ENCODE measurements at regions not wholly inside any gene's neighbourhood (a gene's known extent, or its start where the extent isn't known, plus 50 kb on each side); places are given as distances from the start of the nearest gene placed in this dataset.
A peak's percentile ranks its signal among the peaks of the same experiment; 100 is the strongest.

DNA sequence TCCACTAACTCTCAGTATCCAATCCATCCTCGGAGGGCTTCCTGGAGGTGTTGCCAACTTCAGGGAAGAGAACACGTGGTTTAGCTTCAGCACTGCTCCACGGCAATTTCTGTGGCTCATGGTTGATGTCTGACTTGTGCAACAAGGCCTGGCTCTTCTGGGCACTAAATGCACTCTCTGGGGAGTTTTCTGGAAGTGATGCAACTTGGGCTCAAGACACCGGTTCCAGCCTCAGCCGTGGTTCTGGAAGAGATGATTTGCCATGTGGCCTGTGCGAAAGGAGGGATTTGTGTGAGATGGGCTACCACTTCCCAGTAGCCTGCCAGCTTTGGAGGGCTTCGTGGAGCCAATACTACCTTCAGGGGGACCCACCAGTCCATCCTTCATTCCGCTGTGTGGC is 118.6 kb upstream of the RTL1 start:
- H3K4me1 ChIP-seq: no peaks in the 10 kb centered on the region
- no peak overlapping the region for H3K4me3 ChIP-seq (ENCODE audit: low read depth, low read length)
- DNase-seq: peak; percentile 3
- TF ChIP-seq, protein P1, sequence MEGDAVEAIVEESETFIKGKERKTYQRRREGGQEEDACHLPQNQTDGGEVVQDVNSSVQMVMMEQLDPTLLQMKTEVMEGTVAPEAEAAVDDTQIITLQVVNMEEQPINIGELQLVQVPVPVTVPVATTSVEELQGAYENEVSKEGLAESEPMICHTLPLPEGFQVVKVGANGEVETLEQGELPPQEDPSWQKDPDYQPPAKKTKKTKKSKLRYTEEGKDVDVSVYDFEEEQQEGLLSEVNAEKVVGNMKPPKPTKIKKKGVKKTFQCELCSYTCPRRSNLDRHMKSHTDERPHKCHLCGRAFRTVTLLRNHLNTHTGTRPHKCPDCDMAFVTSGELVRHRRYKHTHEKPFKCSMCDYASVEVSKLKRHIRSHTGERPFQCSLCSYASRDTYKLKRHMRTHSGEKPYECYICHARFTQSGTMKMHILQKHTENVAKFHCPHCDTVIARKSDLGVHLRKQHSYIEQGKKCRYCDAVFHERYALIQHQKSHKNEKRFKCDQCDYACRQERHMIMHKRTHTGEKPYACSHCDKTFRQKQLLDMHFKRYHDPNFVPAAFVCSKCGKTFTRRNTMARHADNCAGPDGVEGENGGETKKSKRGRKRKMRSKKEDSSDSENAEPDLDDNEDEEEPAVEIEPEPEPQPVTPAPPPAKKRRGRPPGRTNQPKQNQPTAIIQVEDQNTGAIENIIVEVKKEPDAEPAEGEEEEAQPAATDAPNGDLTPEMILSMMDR (IDR thresholded peaks at IDR 0.05; ENCODE audit: low read depth, low read length): no peak
- H3K9me3 ChIP-seq: no peaks in the 10 kb centered on the region
- peaks cover 74% of the 10 kb centered on the region for H3K36me3 ChIP-seq
- no peaks in the 10 kb centered on the region for H3K27me3 ChIP-seq

DNA sequence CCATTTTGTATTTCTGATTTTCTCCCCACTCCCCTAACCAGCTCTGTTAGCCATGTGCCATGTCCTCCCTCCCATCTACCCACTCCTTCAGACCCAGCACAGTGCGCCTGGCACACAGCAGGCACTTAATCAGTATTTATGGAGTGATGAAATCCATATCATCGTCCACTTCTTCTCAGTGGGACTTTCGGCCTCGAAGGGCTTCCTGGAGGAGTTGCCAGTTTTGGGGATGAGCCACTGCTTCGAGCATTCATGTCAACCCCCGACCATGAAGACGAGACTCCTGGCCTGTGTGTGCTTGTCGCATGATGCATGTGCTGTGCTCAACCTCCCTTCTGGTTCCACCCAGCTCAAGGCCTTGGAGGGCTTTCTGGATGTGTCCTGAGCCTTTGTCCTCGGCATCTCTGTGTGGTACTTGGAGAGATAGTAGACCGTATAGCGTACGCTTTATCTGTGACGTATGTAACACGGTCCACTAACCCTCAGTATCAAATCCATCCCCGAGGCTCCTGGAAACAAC is 119.5 kb upstream of the RTL1 start:
- peaks cover 80% of the 10 kb centered on the region for H3K36me3 ChIP-seq
- no peaks in the 10 kb centered on the region for H3K27me3 ChIP-seq
- TF ChIP-seq, protein P1 (IDR thresholded peaks at IDR 0.05; ENCODE audit: low read depth, low read length): no peak
- DNase-seq: peak; percentile 2
- H3K4me1 ChIP-seq: no peaks in the 10 kb centered on the region
- no peak overlapping the region for H3K4me3 ChIP-seq (ENCODE audit: low read depth, low read length)
- H3K9me3 ChIP-seq: no peaks in the 10 kb centered on the region

DNA sequence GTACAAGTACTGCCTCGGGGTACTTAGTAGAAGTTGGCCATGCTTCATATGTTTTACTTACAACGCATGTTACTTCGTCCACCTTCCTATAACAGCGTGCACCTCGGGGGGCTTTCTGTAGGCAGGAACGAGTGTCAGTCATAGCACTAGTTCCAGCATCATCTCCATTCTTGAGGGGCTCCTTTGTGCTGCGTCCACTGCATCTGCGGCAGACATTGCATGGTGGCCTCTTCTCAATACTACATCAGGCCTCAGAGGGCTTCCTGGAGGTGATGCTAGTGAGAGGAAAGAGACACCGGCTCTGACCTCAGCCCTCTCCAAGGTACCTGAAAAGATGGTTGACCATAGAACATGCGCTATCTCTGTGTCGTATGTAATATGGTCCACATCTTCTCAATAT is 121.2 kb upstream of the RTL1 start:
- H3K36me3 ChIP-seq: peaks cover 94% of the 10 kb centered on the region
- DNase-seq: peak; percentile 1
- H3K4me3 ChIP-seq (ENCODE audit: low read depth, low read length): no peak overlapping the region
- H3K9me3 ChIP-seq: no peaks in the 10 kb centered on the region
- no peaks in the 10 kb centered on the region for H3K4me1 ChIP-seq
- H3K27me3 ChIP-seq: no peaks in the 10 kb centered on the region
- TF ChIP-seq, protein P1 (IDR thresholded peaks at IDR 0.05; ENCODE audit: low read depth, low read length): no peak

DNA sequence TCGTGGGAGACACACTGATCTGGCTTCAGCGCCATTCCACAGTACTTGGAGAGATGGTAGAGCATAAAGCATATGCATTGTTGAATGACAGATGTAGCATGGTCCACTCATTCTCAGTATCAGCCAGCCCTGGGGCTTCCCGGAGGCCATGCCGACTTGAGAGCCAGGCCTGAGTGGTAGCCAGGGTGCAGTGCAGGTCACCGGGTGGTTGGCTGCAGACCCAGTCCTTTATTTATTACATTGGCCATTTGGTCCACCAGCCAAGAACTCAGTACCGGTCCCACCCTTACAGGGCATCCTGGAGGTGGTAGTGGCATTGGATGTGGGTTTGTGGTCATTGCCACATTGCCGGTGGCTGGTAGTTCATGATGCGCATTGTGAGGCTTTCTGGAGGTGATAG is 121.6 kb upstream of the RTL1 start:
- TF ChIP-seq, protein P1 (IDR thresholded peaks at IDR 0.05; ENCODE audit: low read depth, low read length): no peak
- Histone ChIP-seq H3K4me3 (ENCODE audit: low read depth, low read length) (no peak overlapping the region), H3K36me3 (peaks cover 98% of the 10 kb centered on the region), H3K9me3 (no peaks in the 10 kb centered on the region), H3K4me1 (no peaks in the 10 kb centered on the region), H3K27me3 (no peaks in the 10 kb centered on the region)
- peak; percentile 2 for DNase-seq

DNA sequence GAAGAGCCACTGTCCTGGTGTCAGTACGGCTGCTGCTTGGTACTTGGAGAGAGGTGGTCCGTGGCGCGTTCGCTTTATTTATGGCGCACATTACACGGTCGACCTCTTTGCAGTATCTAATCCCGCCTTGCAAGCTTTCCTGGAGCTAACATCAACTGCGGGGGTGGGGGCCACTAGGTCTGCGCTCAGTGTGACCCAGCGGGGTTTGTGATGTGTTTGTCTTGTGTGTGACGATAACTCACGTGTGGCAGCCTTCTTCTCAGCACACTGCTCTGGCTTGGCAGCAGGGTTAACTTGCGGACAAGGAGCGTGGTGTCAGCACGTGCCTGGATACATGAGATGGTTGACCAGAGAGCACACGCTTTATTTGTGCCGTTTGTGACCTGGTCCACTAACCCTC is 122.2 kb upstream of the RTL1 start:
- Histone ChIP-seq H3K9me3 (no peaks in the 10 kb centered on the region), H3K4me3 (ENCODE audit: low read depth, low read length) (no peak overlapping the region), H3K36me3 (peaks cover 98% of the 10 kb centered on the region), H3K27me3 (no peaks in the 10 kb centered on the region), H3K4me1 (no peaks in the 10 kb centered on the region)
- TF ChIP-seq, protein P1 (IDR thresholded peaks at IDR 0.05; ENCODE audit: low read depth, low read length): no peak
- DNase-seq: peak; percentile 4

DNA sequence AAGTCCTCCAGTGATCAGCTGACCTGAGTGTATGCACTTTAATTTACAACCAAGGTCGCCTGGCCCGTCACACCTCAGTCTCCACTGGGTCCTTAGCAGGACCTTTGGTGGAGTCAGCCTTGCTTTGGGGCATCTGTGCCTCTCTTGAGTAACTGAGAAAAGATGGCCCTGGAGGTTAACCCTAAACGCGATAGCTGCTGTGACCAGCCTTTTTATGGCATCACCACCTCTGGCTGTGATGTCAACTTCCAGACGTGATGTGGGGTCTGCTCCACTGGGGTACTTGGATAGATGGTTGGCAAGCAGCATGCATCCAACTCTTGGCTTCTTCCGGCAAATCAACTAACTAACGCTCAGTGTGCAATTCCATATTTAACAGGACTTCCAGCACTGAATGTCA is 122.8 kb upstream of the RTL1 start:
- Histone ChIP-seq H3K9me3 (no peaks in the 10 kb centered on the region), H3K27me3 (no peaks in the 10 kb centered on the region), H3K4me1 (no peaks in the 10 kb centered on the region), H3K4me3 (ENCODE audit: low read depth, low read length) (no peak overlapping the region), H3K36me3 (peaks cover 98% of the 10 kb centered on the region)
- no peak for DNase-seq
- TF ChIP-seq, protein P1 (IDR thresholded peaks at IDR 0.05; ENCODE audit: low read depth, low read length): no peak

All from BE2C (cell line).